A673 (cell line): ENCODE measurements at regions not wholly inside any gene's neighbourhood (a gene's known extent, or its start where the extent isn't known, plus 50 kb on each side); places are given as distances from the start of the nearest gene placed in this dataset.

Source experiments
- BruUV-seq: library from RNA; stranded (reverse); fragments of 400-500 nt; replicated peaks from 2 replicates; lab custom pipeline; 2021; lab: Mats Ljungman, UMichigan
- CTCF ChIA-PET: fragments of 300-600 bp; sonication (Branson Sonifier 250); formaldehyde crosslinking; loops from one replicate; lab custom pipeline; 2022; ENCODE audit warnings: antibody characterized with exemption; lab: Charles Lee
- POLR2A ChIA-PET: fragments of 300-600 bp; sonication (Branson Sonifier 250); formaldehyde crosslinking; loops from one replicate; lab custom pipeline; 2022; ENCODE audit warnings: antibody characterized with exemption; ENCODE audit not compliant: low non-redundant PET; lab: Charles Lee
- DNase-seq: peaks from one replicate; pipeline ENCODE4 v3.0.0-alpha.2; 2015; ENCODE audit warnings: low spot score
- H3K27ac ChIP-seq: fragments of 200-600 bp; sonication (generic); 2 replicates; pipeline ENCODE4 v1.5.1; 2016; ENCODE audit warnings: mixed run types, low read depth, mild to moderate bottlenecking, mixed read lengths, antibody characterized with exemption, low read length; ENCODE audit not compliant: poor library complexity, severe bottlenecking
- H3K27me3 ChIP-seq: fragments of 200-600 bp; sonication (generic); replicated peaks from 2 replicates; pipeline ENCODE4 v1.6.1; 2017; ENCODE audit warnings: mixed run types, low read depth, mild to moderate bottlenecking, mixed read lengths, antibody characterized with exemption, low read length; ENCODE audit not compliant: insufficient read depth, poor library complexity
- H3K36me3 ChIP-seq: fragments of 200-600 bp; sonication (generic); 2 replicates; pipeline ENCODE4 v1.6.1; 2016; ENCODE audit warnings: mixed run types, mild to moderate bottlenecking, mixed read lengths, antibody characterized with exemption, low read length; ENCODE audit not compliant: insufficient read depth, poor library complexity, severe bottlenecking
- H3K4me1 ChIP-seq: fragments of 200-600 bp; sonication (generic); 2 replicates; pipeline ENCODE4 v1.6.1; 2017; ENCODE audit warnings: mixed run types, mild to moderate bottlenecking, mixed read lengths, antibody characterized with exemption, low read length; ENCODE audit not compliant: insufficient read depth, poor library complexity, severe bottlenecking
- H3K4me3 ChIP-seq: fragments of 200-600 bp; sonication (generic); 2 replicates; pipeline ENCODE4 v1.5.1; 2016; ENCODE audit warnings: low read depth, mixed run types, mild to moderate bottlenecking, mixed read lengths, low read length; ENCODE audit not compliant: poor library complexity, severe bottlenecking
- H3K9me3 ChIP-seq: fragments of 200-600 bp; sonication (generic); 2 replicates; pipeline ENCODE4 v1.6.1; 2016; ENCODE audit warnings: mixed run types, low read depth, mild to moderate bottlenecking, mixed read lengths, antibody characterized with exemption, low read length; ENCODE audit not compliant: poor library complexity, severe bottlenecking
- CTCF ChIP-seq: fragments of 300-800, 200-600 bp; sonication (generic); conservative IDR thresholded peaks from 2 replicates; pipeline ENCODE4 v1.5.1; 2017; ENCODE audit warnings: low read depth, mild to moderate bottlenecking, antibody characterized with exemption, low read length, moderate library complexity, mixed read lengths
- EZH2 ChIP-seq: fragments of 200-600 bp; sonication (generic); IDR thresholded peaks from 2 replicates; pipeline ENCODE4 v1.6.1; 2017; ENCODE audit warnings: borderline replicate concordance, low read depth, mild to moderate bottlenecking, mixed read lengths, antibody characterized with exemption, low read length; ENCODE audit not compliant: poor library complexity, severe bottlenecking
- intact Hi-C: fragments of 100-400 bp; cut with micrococcal nuclease; formaldehyde crosslinking; loops from one replicate; pipeline ENCODE4 v1.10.0; 2022; ENCODE audit not compliant: unreplicated experiment

GRCh38 chr20:22366631-22367030 lies 217.7 kb downstream of the FOXA2 start:
- H3K36me3 ChIP-seq = no peaks in the 10 kb centered on the region
- H3K9me3 ChIP-seq = no peaks in the 10 kb centered on the region
- intact Hi-C loops = no loop called here
- CTCF ChIA-PET = no interaction called here
- peaks cover 19% of the 10 kb centered on the region for H3K27me3 ChIP-seq
- no TSS peak for BruUV-seq
- POLR2A ChIA-PET = no interaction called here
- no peaks in the 10 kb centered on the region for H3K4me1 ChIP-seq
- TF ChIP-seq EZH2 (no peak), CTCF (no peak)
- H3K27ac ChIP-seq = no peak overlapping the region
- H3K4me3 ChIP-seq = no peak overlapping the region
- no peak for DNase-seq

- CTCF ChIA-PET = no interaction called here
- H3K27me3 ChIP-seq = peaks cover 11% of the 10 kb centered on the region
- BruUV-seq = no TSS peak
Measured at GRCh38 chr20:22354647-22355046, 229.7 kb downstream of the FOXA2 start.

GRCh38 chr20:22353586-22353985 lies 230.8 kb downstream of the FOXA2 start:
- H3K4me1 ChIP-seq = no peaks in the 10 kb centered on the region
- H3K27me3 ChIP-seq = peaks cover 17% of the 10 kb centered on the region
- no peak overlapping the region for H3K4me3 ChIP-seq
- DNase-seq = no peak
- H3K9me3 ChIP-seq = no peaks in the 10 kb centered on the region
- H3K27ac ChIP-seq = no peak overlapping the region
- ChIA-PET CTCF (no interaction called here), POLR2A (no interaction called here)
- no TSS peak for BruUV-seq
- TF ChIP-seq CTCF (no peak), EZH2 (no peak)
- intact Hi-C loops = no loop called here
- no peaks in the 10 kb centered on the region for H3K36me3 ChIP-seq

More at GRCh38 chr20:22354647-22355046, 229.7 kb downstream of the FOXA2 start:
- no peaks in the 10 kb centered on the region for H3K4me1 ChIP-seq
- no peaks in the 10 kb centered on the region for H3K9me3 ChIP-seq
- no peak overlapping the region for H3K27ac ChIP-seq
- no peak for DNase-seq
- POLR2A ChIA-PET = no interaction called here
- no peak for TF ChIP-seq CTCF
- no peak for TF ChIP-seq EZH2
- no peak overlapping the region for H3K4me3 ChIP-seq
- intact Hi-C loops = no loop called here
- no peaks in the 10 kb centered on the region for H3K36me3 ChIP-seq
